Ascending aorta (tissue), 2 donors: ENCODE measurements at regions not wholly inside any gene's neighbourhood (a gene's known extent, or its start where the extent isn't known, plus 50 kb on each side); places are given as distances from the start of the nearest gene placed in this dataset.

ENCODE experiments used
- DNase-seq, 2 donors: peaks; one replicate each; pipeline ENCODE4 v3.0.0-alpha.2; 2019; ENCODE audit warnings: low spot score in 2 of 2
- H3K27ac ChIP-seq, 2 donors: fragments of 200-600 bp; sonication (generic); one replicate each; pipeline ENCODE4 v1.5.1; 2016 to 2017; ENCODE audit warnings: mild to moderate bottlenecking in 1 of 2
- H3K27me3 ChIP-seq: fragments of 200-600 bp; sonication (generic); one replicate; pipeline ENCODE4 v1.5.1; 2017
- H3K36me3 ChIP-seq, 2 donors: fragments of 200-600 bp; sonication (generic); one replicate each; pipeline ENCODE4 v1.5.1; 2016
- H3K4me1 ChIP-seq, 2 donors: fragments of 200-600 bp; sonication (generic); one replicate each; pipeline ENCODE4 v1.5.1; 2016 to 2017; ENCODE audit warnings: mild to moderate bottlenecking in 1 of 2
- H3K4me3 ChIP-seq, 2 donors: fragments of 200-600 bp; sonication (generic); one replicate each; pipeline ENCODE4 v1.5.1; 2016 to 2017; ENCODE audit warnings: mild to moderate bottlenecking in 1 of 2
- H3K9me3 ChIP-seq, 2 donors: fragments of 200-600 bp; sonication (generic); one replicate each; pipeline ENCODE4 v1.5.1; 2016
- intact Hi-C: fragments of 100-400 bp; cut with DNase I; formaldehyde crosslinking; loops from one replicate; pipeline ENCODE4 v1.15.1; 2023
- TF ChIP-seq, protein P1 (sequence below), 3 experiments: fragments of 200-600 bp in 2 of 3; fragments of 450-650 bp in 1 of 3; sonication (generic) in 2 of 3; IDR thresholded peaks; one replicate each; pipeline ENCODE4 v1.5.1; 2016 to 2019; ENCODE audit warnings: antibody characterized with exemption in 3 of 3, mild to moderate bottlenecking in 1 of 3, moderate library complexity in 1 of 3

- H3K4me1 ChIP-seq: no peaks in the 10 kb centered on the region
- H3K27ac ChIP-seq: no peak overlapping the region
- H3K27me3 ChIP-seq: no peaks in the 10 kb centered on the region
- no peaks in the 10 kb centered on the region for H3K9me3 ChIP-seq
- H3K36me3 ChIP-seq: no peaks in the 10 kb centered on the region
- no peak overlapping the region for H3K4me3 ChIP-seq
- intact Hi-C loops: no loop called here
- no peak for DNase-seq
- TF ChIP-seq, protein P1, sequence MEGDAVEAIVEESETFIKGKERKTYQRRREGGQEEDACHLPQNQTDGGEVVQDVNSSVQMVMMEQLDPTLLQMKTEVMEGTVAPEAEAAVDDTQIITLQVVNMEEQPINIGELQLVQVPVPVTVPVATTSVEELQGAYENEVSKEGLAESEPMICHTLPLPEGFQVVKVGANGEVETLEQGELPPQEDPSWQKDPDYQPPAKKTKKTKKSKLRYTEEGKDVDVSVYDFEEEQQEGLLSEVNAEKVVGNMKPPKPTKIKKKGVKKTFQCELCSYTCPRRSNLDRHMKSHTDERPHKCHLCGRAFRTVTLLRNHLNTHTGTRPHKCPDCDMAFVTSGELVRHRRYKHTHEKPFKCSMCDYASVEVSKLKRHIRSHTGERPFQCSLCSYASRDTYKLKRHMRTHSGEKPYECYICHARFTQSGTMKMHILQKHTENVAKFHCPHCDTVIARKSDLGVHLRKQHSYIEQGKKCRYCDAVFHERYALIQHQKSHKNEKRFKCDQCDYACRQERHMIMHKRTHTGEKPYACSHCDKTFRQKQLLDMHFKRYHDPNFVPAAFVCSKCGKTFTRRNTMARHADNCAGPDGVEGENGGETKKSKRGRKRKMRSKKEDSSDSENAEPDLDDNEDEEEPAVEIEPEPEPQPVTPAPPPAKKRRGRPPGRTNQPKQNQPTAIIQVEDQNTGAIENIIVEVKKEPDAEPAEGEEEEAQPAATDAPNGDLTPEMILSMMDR (IDR thresholded peaks at IDR 0.05): no peak
Observed at GRCh38 chr3:106290304-106290997, 421.6 kb upstream of the CBLB start.

GRCh38 chr3:106293161-106293560 lies 424.3 kb upstream of the CBLB start:
- H3K4me3 ChIP-seq: no peak overlapping the region
- no peaks in the 10 kb centered on the region for H3K27me3 ChIP-seq
- no peaks in the 10 kb centered on the region for H3K4me1 ChIP-seq
- H3K36me3 ChIP-seq: no peaks in the 10 kb centered on the region
- no peak overlapping the region for H3K27ac ChIP-seq
- no peak for DNase-seq
- TF ChIP-seq, protein P1 (IDR thresholded peaks at IDR 0.05): no peak
- intact Hi-C loops: no loop called here
- H3K9me3 ChIP-seq: no peaks in the 10 kb centered on the region

- Histone ChIP-seq H3K27me3 (no peaks in the 10 kb centered on the region), H3K4me3 (no peak overlapping the region), H3K36me3 (no peaks in the 10 kb centered on the region), H3K9me3 (no peaks in the 10 kb centered on the region), H3K4me1 (no peaks in the 10 kb centered on the region), H3K27ac (no peak overlapping the region)
- intact Hi-C loops: no loop called here
- DNase-seq: no peak
- TF ChIP-seq, protein P1 (IDR thresholded peaks at IDR 0.05): no peak
Observed at GRCh38 chr3:106294121-106294520, 425.3 kb upstream of the CBLB start.

- no peaks in the 10 kb centered on the region for H3K36me3 ChIP-seq
- H3K4me1 ChIP-seq: no peaks in the 10 kb centered on the region
- H3K27me3 ChIP-seq: no peaks in the 10 kb centered on the region
- H3K27ac ChIP-seq: no peak overlapping the region
- no peak for DNase-seq
- TF ChIP-seq, protein P1 (IDR thresholded peaks at IDR 0.05): no peak
- intact Hi-C loops: no loop called here
- no peak overlapping the region for H3K4me3 ChIP-seq
- H3K9me3 ChIP-seq: no peaks in the 10 kb centered on the region
Observed at GRCh38 chr3:106296062-106296461, 427.2 kb upstream of the CBLB start.

- TF ChIP-seq, protein P1 (IDR thresholded peaks at IDR 0.05): no peak
- no peak for DNase-seq
- Histone ChIP-seq H3K27ac (no peak overlapping the region), H3K36me3 (no peaks in the 10 kb centered on the region), H3K27me3 (no peaks in the 10 kb centered on the region), H3K9me3 (no peaks in the 10 kb centered on the region), H3K4me1 (peaks cover 0 to 3% of the 10 kb centered on the region in 2 donors), H3K4me3 (no peak overlapping the region)
- intact Hi-C loops: no loop called here
Observed at GRCh38 chr3:106299300-106300098, 430.7 kb upstream of the CBLB start.
